SK-N-SH (cell line): ENCODE measurements at regions not wholly inside any gene's neighbourhood (a gene's known extent, or its start where the extent isn't known, plus 50 kb on each side); places are given as distances from the start of the nearest gene placed in this dataset.

Experiments
- CTCF ChIP-seq: fragments of 200-600 bp; sonication (generic); IDR thresholded peaks from 2 replicates; pipeline ENCODE4 v1.6.1; 2017; ENCODE audit warnings: antibody characterized with exemption, mild to moderate bottlenecking, moderate library complexity
- EP300 ChIP-seq, 2 experiments: IDR thresholded peaks; 2 replicates each; pipeline versions ENCODE4 v1.4.0 to v1.6.1; 2012; ENCODE audit warnings: borderline replicate concordance in 1 of 2, low read depth in 1 of 2, low read length in 1 of 2
- GABPA ChIP-seq: IDR thresholded peaks from 2 replicates; pipeline ENCODE4 v1.4.0; 2012; ENCODE audit warnings: low read depth, mild to moderate bottlenecking
- MAX ChIP-seq: IDR thresholded peaks from 2 replicates; pipeline ENCODE4 v1.4.0; 2012; ENCODE audit warnings: low read depth
- TCF12 ChIP-seq: IDR thresholded peaks from 2 replicates; pipeline ENCODE4 v1.4.0; 2012

GRCh38 chr4:131447883-131448282 lies 1701.2 kb upstream of the PCDH10 start:
- TF ChIP-seq CTCF, result no peak
- TF ChIP-seq TCF12, result no peak
- no peak for TF ChIP-seq EP300 (IDR thresholded peaks at IDR 0.05; ENCODE audit: borderline replicate concordance in 1 of 2, low read depth in 1 of 2, low read length in 1 of 2)
- no peak for TF ChIP-seq GABPA
- no peak for TF ChIP-seq MAX
